ENCODE measurements at regions not wholly inside any gene's neighbourhood (a gene's known extent, or its start where the extent isn't known, plus 50 kb on each side); places are given as distances from the start of the nearest gene placed in this dataset.

DNA sequence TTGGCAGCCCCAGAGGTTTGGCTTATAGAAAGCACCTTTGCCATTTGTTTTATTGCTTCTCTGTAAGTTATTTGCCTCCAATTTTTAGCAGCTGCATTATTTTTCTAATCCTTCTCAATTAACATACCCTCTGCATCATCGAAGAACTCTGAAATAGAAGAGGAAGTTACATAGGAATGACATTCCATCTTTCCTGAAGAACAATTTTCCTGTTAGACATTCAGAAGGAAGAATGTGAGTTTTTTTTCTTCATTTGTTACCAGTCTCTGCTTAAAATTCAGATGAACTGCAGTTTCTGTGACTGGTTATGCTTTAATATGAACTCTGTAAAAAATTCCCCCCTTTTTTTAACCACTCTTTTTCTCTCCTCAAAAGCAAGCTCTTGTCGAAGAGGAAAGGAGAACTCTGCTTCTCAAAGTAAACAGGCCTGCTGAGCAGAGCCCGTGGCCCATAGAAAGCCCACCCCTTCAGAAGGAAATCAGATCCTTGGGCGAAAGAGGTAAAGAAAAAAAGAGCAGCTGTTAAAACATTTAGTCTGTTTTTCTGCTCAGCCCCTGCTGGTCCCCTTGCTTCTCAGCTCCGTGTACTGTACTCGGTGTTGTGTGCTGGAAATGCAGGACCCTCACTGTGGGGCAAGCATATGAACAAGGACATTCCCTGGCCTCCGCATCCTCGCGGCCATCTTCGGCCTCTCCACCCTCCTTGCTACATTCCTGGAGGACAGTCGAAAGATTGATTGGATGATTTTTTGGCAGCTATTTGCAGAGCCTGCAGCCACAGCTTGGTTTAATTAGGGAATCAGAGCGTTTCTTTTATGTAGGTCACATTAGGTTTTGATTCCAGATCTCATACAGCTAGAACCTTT lies 164.4 kb upstream of the LRIG3 start:
- Mint-ChIP-seq H3K4me3 (no peak overlapping the region), H3K4me1 (no peaks in the 10 kb centered on the region), H3K27ac (no peak overlapping the region), H3K36me3 (ENCODE audit: low read depth) (no peaks in the 10 kb centered on the region), H3K27me3 (peaks cover 2% of the 10 kb centered on the region), H3K9me3 (no peaks in the 10 kb centered on the region)
- POLR2A ChIA-PET: no interaction called here
- DNase-seq: no peak
- CTCF ChIA-PET: no interaction called here

DNA sequence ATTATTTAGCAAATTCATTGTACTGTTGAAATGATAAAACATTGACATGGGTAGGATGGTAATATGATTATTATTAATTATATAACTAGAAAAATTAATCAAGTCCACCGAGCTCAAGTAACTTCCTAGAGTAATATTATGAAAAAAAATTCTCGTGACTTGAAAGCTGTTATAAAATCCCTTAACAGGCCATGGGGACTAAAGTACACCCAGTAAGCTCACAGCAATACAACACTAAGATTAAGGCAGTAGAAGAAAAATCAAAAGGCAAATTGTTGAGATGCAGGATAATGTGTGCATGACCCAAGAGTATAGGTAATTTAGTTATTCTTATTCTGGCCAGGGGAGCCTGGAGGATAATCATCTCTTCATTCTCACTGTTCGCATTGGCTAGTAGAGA lies 162.6 kb upstream of the LRIG3 start:
- Mint-ChIP-seq H3K27ac (no peak overlapping the region), H3K4me1 (no peaks in the 10 kb centered on the region), H3K9me3 (no peaks in the 10 kb centered on the region), H3K36me3 (ENCODE audit: low read depth) (no peaks in the 10 kb centered on the region), H3K27me3 (peaks cover 2% of the 10 kb centered on the region), H3K4me3 (no peak overlapping the region)
- no peak for DNase-seq
- ChIA-PET POLR2A (no interaction called here), CTCF (no interaction called here)

DNA sequence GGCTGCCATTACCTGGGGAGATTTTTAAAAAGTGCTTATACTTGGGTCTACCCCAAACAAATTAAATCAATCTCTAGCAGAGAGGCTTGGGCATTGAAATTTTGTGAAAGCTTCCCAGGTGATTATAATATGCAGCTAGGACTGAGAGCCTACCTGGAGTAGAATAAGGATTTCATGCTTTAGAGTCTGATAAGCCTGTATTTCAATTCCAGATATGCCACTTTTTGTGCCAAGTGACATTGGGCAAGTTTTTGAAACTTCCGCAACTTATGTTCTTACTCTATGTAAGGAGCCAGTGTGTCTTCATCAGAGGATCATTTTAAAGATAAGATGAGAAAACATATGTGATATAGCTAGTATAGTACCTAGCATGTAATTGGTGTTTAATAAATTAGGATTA lies 159.8 kb upstream of the LRIG3 start:
- H3K4me3 Mint-ChIP-seq: no peak overlapping the region
- peaks cover 2% of the 10 kb centered on the region for H3K27me3 Mint-ChIP-seq
- no peaks in the 10 kb centered on the region for H3K36me3 Mint-ChIP-seq (ENCODE audit: low read depth)
- ChIA-PET CTCF (no interaction called here), POLR2A (no interaction called here)
- H3K27ac Mint-ChIP-seq: no peak overlapping the region
- no peaks in the 10 kb centered on the region for H3K9me3 Mint-ChIP-seq
- no peak for DNase-seq
- no peaks in the 10 kb centered on the region for H3K4me1 Mint-ChIP-seq

GRCh38 chr12:59079472-59079871 lies 159.2 kb upstream of the LRIG3 start:
- H3K27me3 Mint-ChIP-seq: peaks cover 2% of the 10 kb centered on the region
- H3K4me1 Mint-ChIP-seq: no peaks in the 10 kb centered on the region
- ChIA-PET POLR2A (no interaction called here), CTCF (no interaction called here)
- no peaks in the 10 kb centered on the region for H3K9me3 Mint-ChIP-seq
- H3K36me3 Mint-ChIP-seq (ENCODE audit: low read depth): no peaks in the 10 kb centered on the region
- no peak overlapping the region for H3K4me3 Mint-ChIP-seq
- H3K27ac Mint-ChIP-seq: no peak overlapping the region
- no peak for DNase-seq

GRCh38 chr12:59079002-59079401 lies 158.7 kb upstream of the LRIG3 start:
- Mint-ChIP-seq H3K27ac (no peak overlapping the region), H3K36me3 (ENCODE audit: low read depth) (no peaks in the 10 kb centered on the region), H3K4me1 (no peaks in the 10 kb centered on the region), H3K4me3 (no peak overlapping the region), H3K9me3 (no peaks in the 10 kb centered on the region), H3K27me3 (peaks cover 2% of the 10 kb centered on the region)
- no peak for DNase-seq
- POLR2A ChIA-PET: no interaction called here
- CTCF ChIA-PET: no interaction called here

- POLR2A ChIA-PET: no interaction called here
- no peaks in the 10 kb centered on the region for H3K36me3 Mint-ChIP-seq (ENCODE audit: low read depth)
- CTCF ChIA-PET: no interaction called here
- no peaks in the 10 kb centered on the region for H3K9me3 Mint-ChIP-seq
- no peaks in the 10 kb centered on the region for H3K27me3 Mint-ChIP-seq
- H3K4me1 Mint-ChIP-seq: no peaks in the 10 kb centered on the region
- no peak for DNase-seq
- no peak overlapping the region for H3K27ac Mint-ChIP-seq
- H3K4me3 Mint-ChIP-seq: no peak overlapping the region
Measured at GRCh38 chr12:59077575-59078426, 157.5 kb upstream of the LRIG3 start.

- H3K36me3 Mint-ChIP-seq (ENCODE audit: low read depth): no peaks in the 10 kb centered on the region
- DNase-seq: no peak
- H3K4me1 Mint-ChIP-seq: no peaks in the 10 kb centered on the region
- no peak overlapping the region for H3K27ac Mint-ChIP-seq
- H3K4me3 Mint-ChIP-seq: no peak overlapping the region
- no peaks in the 10 kb centered on the region for H3K27me3 Mint-ChIP-seq
- no peaks in the 10 kb centered on the region for H3K9me3 Mint-ChIP-seq
- ChIA-PET CTCF (no interaction called here), POLR2A (no interaction called here)
Measured at GRCh38 chr12:59077153-59077552, 156.8 kb upstream of the LRIG3 start.

- Mint-ChIP-seq H3K4me1 (no peaks in the 10 kb centered on the region), H3K27me3 (no peaks in the 10 kb centered on the region), H3K4me3 (no peak overlapping the region), H3K36me3 (ENCODE audit: low read depth) (no peaks in the 10 kb centered on the region), H3K9me3 (no peaks in the 10 kb centered on the region), H3K27ac (no peak overlapping the region)
- DNase-seq: no peak
- ChIA-PET CTCF (no interaction called here), POLR2A (no interaction called here)
Measured at GRCh38 chr12:59076622-59077021, 156.3 kb upstream of the LRIG3 start.

GRCh38 chr12:59075968-59076490 lies 155.7 kb upstream of the LRIG3 start:
- no peaks in the 10 kb centered on the region for H3K9me3 Mint-ChIP-seq
- H3K4me3 Mint-ChIP-seq: no peak overlapping the region
- DNase-seq: no peak
- H3K36me3 Mint-ChIP-seq (ENCODE audit: low read depth): no peaks in the 10 kb centered on the region
- H3K27ac Mint-ChIP-seq: no peak overlapping the region
- POLR2A ChIA-PET: no interaction called here
- H3K27me3 Mint-ChIP-seq: no peaks in the 10 kb centered on the region
- H3K4me1 Mint-ChIP-seq: no peaks in the 10 kb centered on the region
- CTCF ChIA-PET: no interaction called here

GRCh38 chr12:59075141-59075540 lies 154.8 kb upstream of the LRIG3 start:
- Mint-ChIP-seq H3K4me1 (no peaks in the 10 kb centered on the region), H3K36me3 (ENCODE audit: low read depth) (no peaks in the 10 kb centered on the region), H3K9me3 (no peaks in the 10 kb centered on the region), H3K27ac (no peak overlapping the region), H3K27me3 (no peaks in the 10 kb centered on the region), H3K4me3 (no peak overlapping the region)
- no peak for DNase-seq
- POLR2A ChIA-PET: no interaction called here
- CTCF ChIA-PET: no interaction called here

GRCh38 chr12:59070322-59070933 lies 150.1 kb upstream of the LRIG3 start:
- ChIA-PET CTCF (interaction anchor here (1.2 to 1.3 kb wide), 2 partner anchors 43 to 80 kb away, joined by 3 read pairs; no protein-coding TSS in a partner anchor), POLR2A (no interaction called here)
- no peaks in the 10 kb centered on the region for H3K27me3 Mint-ChIP-seq
- H3K36me3 Mint-ChIP-seq (ENCODE audit: low read depth): no peaks in the 10 kb centered on the region
- H3K4me1 Mint-ChIP-seq: no peaks in the 10 kb centered on the region
- no peak for DNase-seq
- H3K9me3 Mint-ChIP-seq: no peaks in the 10 kb centered on the region
- no peak overlapping the region for H3K4me3 Mint-ChIP-seq
- no peak overlapping the region for H3K27ac Mint-ChIP-seq

- Mint-ChIP-seq H3K4me3 (no peak overlapping the region), H3K4me1 (no peaks in the 10 kb centered on the region), H3K27me3 (no peaks in the 10 kb centered on the region), H3K9me3 (no peaks in the 10 kb centered on the region), H3K36me3 (ENCODE audit: low read depth) (no peaks in the 10 kb centered on the region), H3K27ac (no peak overlapping the region)
- DNase-seq: no peak
- POLR2A ChIA-PET: no interaction called here
- CTCF ChIA-PET: interaction anchor here (1.3 kb wide), 1 partner anchor 81 kb away, joined by 3 read pairs; no protein-coding TSS in a partner anchor
Measured at GRCh38 chr12:59069516-59069915, 149.2 kb upstream of the LRIG3 start.

- ChIA-PET CTCF (no interaction called here), POLR2A (no interaction called here)
- H3K4me1 Mint-ChIP-seq: no peaks in the 10 kb centered on the region
- H3K27ac Mint-ChIP-seq: no peak overlapping the region
- no peak for DNase-seq
- H3K27me3 Mint-ChIP-seq: no peaks in the 10 kb centered on the region
- no peaks in the 10 kb centered on the region for H3K36me3 Mint-ChIP-seq (ENCODE audit: low read depth)
- no peak overlapping the region for H3K4me3 Mint-ChIP-seq
- H3K9me3 Mint-ChIP-seq: no peaks in the 10 kb centered on the region
Measured at GRCh38 chr12:59068436-59068835, 148.1 kb upstream of the LRIG3 start.
